GM12878 (cell line): ENCODE measurements at regions not wholly inside any gene's neighbourhood (a gene's known extent, or its start where the extent isn't known, plus 50 kb on each side); places are given as distances from the start of the nearest gene placed in this dataset.

ENCODE experiments used
- BRCA1 ChIP-seq: IDR thresholded peaks from 2 replicates; pipeline ENCODE4 v1.6.1; 2011; ENCODE audit warnings: low read depth, low read length, improper control_type of control experiment
- CEBPB ChIP-seq, 2 experiments: fragments of 150-350 bp in 1 of 2; IDR thresholded peaks; 2 replicates each; pipeline ENCODE4 v1.6.1; 2012 to 2014; ENCODE audit warnings: low read depth in 2 of 2, low read length in 2 of 2, borderline replicate concordance in 1 of 2, inconsistent platforms in 1 of 2
- GABPA ChIP-seq: IDR thresholded peaks from 2 replicates; pipeline ENCODE4 v1.6.1; 2014; ENCODE audit warnings: antibody characterized with exemption, low read depth, mild to moderate bottlenecking, inconsistent platforms
- HDGF ChIP-seq: fragments of 450-650 bp; IDR thresholded peaks from 2 replicates; pipeline ENCODE4 v1.6.1; 2016; ENCODE audit warnings: antibody characterized with exemption
- IRF4 ChIP-seq: IDR thresholded peaks from 2 replicates; pipeline ENCODE4 v1.6.1; 2011; ENCODE audit warnings: low read depth, low read length
- LARP7 ChIP-seq: fragments of 450-650 bp; IDR thresholded peaks from 2 replicates; pipeline ENCODE4 v1.6.1; 2017; ENCODE audit warnings: mild to moderate bottlenecking
- MEF2A ChIP-seq: IDR thresholded peaks from 2 replicates; pipeline ENCODE4 v1.6.1; 2011; ENCODE audit warnings: low read depth, mild to moderate bottlenecking, low read length, moderate library complexity; ENCODE audit not compliant: insufficient read depth
- MTA2 ChIP-seq: fragments of 450-650 bp; IDR thresholded peaks from 2 replicates; pipeline ENCODE4 v1.6.1; 2016; ENCODE audit warnings: low read depth, mild to moderate bottlenecking, moderate library complexity
- MTA3 ChIP-seq: IDR thresholded peaks from 2 replicates; pipeline ENCODE4 v1.6.1; 2012; ENCODE audit warnings: low read length, inconsistent platforms, borderline replicate concordance
- NRF1 ChIP-seq: conservative IDR thresholded peaks from 2 replicates; pipeline ENCODE4 v1.6.1; 2011; ENCODE audit warnings: mild to moderate bottlenecking, low read depth, low read length, improper control_type of control experiment
- POLR2A ChIP-seq: IDR thresholded peaks from 2 replicates; pipeline ENCODE4 v1.6.1; 2011; ENCODE audit warnings: low read depth, mild to moderate bottlenecking, low read length
- RCOR1 ChIP-seq: conservative IDR thresholded peaks from 2 replicates; pipeline ENCODE4 v1.6.1; 2012; ENCODE audit warnings: low read depth, low read length, improper control_type of control experiment
- SMARCA5 ChIP-seq: fragments of 450-650 bp; IDR thresholded peaks from 2 replicates; pipeline ENCODE4 v1.6.1; 2017; ENCODE audit warnings: mild to moderate bottlenecking
- ZNF24 ChIP-seq: fragments of 450-650 bp; IDR thresholded peaks from 2 replicates; pipeline ENCODE4 v1.6.1; 2017; ENCODE audit warnings: antibody characterized with exemption, mild to moderate bottlenecking
- ZNF384 ChIP-seq: IDR thresholded peaks from 2 replicates; pipeline ENCODE4 v1.6.1; 2012; ENCODE audit warnings: low read depth, mild to moderate bottlenecking, low read length, improper control_type of control experiment, borderline replicate concordance
- ZNF622 ChIP-seq: fragments of 450-650 bp; IDR thresholded peaks from 2 replicates; pipeline ENCODE4 v1.6.1; 2017; ENCODE audit warnings: mild to moderate bottlenecking, inconsistent platforms
- ZSCAN29 ChIP-seq: fragments of 450-650 bp; IDR thresholded peaks from 2 replicates; pipeline ENCODE4 v1.6.1; 2017; ENCODE audit warnings: mild to moderate bottlenecking, moderate library complexity
- TF ChIP-seq, protein P1 (sequence below): fragments of 450-650 bp; formaldehyde crosslinking; IDR thresholded peaks from 2 replicates; pipeline ENCODE4 v1.4.0; 2022; ENCODE audit warnings: mild to moderate bottlenecking, moderate library complexity
- TF ChIP-seq, protein P2 (sequence below): fragments of 450-650 bp; IDR thresholded peaks from 2 replicates; pipeline ENCODE4 v1.6.1; 2016; ENCODE audit warnings: mild to moderate bottlenecking, moderate library complexity, borderline replicate concordance
- TF ChIP-seq, protein P3 (sequence below): fragments of 450-650 bp; IDR thresholded peaks from 2 replicates; pipeline ENCODE4 v1.6.1; 2017; ENCODE audit warnings: mild to moderate bottlenecking, moderate library complexity
- TF ChIP-seq, protein P4 (sequence below): IDR thresholded peaks from 2 replicates; pipeline ENCODE4 v1.6.1; 2011; ENCODE audit warnings: borderline replicate concordance, low read depth, mild to moderate bottlenecking, moderate library complexity, mixed read lengths, low read length; ENCODE audit not compliant: insufficient read depth; ENCODE audit errors: extremely low read length

DNA sequence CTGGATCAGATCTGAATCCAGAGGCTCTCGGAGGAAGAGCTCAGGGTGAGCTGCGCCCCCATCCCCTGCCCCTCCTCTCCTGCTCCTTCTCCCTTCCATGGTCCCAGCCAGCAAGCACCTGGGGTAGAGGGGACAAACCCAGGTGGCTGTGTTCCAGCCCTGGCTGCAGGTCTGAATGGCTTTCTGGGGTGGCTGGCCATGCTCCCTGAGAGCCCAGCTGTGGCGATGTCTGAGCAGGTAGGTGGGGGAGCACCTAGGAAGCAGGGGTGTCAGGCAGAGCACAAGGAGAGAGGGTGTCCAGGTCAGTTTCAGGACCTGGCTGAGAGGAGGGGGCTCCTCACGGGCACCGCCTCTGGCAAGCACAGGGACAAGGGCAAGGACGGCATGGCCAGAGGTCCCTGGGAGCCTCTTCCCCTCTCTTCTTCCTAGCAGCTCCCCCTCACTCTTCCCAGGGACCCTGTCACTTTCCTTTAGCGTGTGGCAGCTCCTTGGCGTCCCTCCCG, 310.0 kb downstream of the SEC14L1 start (continued):
- TF ChIP-seq, protein P1, sequence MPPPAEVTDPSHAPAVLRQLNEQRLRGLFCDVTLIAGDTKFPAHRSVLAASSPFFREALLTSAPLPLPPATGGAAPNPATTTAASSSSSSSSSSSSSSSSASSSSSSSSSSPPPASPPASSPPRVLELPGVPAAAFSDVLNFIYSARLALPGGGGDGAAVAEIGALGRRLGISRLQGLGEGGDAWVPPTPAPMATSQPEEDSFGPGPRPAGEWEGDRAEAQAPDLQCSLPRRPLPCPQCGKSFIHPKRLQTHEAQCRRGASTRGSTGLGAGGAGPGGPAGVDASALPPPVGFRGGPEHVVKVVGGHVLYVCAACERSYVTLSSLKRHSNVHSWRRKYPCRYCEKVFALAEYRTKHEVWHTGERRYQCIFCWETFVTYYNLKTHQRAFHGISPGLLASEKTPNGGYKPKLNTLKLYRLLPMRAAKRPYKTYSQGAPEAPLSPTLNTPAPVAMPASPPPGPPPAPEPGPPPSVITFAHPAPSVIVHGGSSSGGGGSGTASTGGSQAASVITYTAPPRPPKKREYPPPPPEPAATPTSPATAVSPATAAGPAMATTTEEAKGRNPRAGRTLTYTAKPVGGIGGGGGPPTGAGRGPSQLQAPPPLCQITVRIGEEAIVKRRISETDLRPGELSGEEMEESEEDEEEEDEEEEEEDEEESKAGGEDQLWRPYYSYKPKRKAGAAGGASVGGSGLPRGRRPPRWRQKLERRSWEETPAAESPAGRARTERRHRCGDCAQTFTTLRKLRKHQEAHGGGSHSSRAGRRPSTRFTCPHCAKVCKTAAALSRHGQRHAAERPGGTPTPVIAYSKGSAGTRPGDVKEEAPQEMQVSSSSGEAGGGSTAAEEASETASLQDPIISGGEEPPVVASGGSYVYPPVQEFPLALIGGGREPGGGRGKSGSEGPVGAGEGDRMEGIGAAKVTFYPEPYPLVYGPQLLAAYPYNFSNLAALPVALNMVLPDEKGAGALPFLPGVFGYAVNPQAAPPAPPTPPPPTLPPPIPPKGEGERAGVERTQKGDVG (CRISPR knock-in tag): no peak
- no peak for TF ChIP-seq ZSCAN29
- peak; percentile 40; the same call in 1 of the 2 replicates for TF ChIP-seq LARP7
- no peak for TF ChIP-seq RCOR1
- no peak for TF ChIP-seq MTA2
- TF ChIP-seq MEF2A: no peak
- TF ChIP-seq, protein P2, sequence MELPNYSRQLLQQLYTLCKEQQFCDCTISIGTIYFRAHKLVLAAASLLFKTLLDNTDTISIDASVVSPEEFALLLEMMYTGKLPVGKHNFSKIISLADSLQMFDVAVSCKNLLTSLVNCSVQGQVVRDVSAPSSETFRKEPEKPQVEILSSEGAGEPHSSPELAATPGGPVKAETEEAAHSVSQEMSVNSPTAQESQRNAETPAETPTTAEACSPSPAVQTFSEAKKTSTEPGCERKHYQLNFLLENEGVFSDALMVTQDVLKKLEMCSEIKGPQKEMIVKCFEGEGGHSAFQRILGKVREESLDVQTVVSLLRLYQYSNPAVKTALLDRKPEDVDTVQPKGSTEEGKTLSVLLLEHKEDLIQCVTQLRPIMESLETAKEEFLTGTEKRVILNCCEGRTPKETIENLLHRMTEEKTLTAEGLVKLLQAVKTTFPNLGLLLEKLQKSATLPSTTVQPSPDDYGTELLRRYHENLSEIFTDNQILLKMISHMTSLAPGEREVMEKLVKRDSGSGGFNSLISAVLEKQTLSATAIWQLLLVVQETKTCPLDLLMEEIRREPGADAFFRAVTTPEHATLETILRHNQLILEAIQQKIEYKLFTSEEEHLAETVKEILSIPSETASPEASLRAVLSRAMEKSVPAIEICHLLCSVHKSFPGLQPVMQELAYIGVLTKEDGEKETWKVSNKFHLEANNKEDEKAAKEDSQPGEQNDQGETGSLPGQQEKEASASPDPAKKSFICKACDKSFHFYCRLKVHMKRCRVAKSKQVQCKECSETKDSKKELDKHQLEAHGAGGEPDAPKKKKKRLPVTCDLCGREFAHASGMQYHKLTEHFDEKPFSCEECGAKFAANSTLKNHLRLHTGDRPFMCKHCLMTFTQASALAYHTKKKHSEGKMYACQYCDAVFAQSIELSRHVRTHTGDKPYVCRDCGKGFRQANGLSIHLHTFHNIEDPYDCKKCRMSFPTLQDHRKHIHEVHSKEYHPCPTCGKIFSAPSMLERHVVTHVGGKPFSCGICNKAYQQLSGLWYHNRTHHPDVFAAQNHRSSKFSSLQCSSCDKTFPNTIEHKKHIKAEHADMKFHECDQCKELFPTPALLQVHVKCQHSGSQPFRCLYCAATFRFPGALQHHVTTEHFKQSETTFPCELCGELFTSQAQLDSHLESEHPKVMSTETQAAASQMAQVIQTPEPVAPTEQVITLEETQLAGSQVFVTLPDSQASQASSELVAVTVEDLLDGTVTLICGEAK: no peak
- TF ChIP-seq, protein P3, sequence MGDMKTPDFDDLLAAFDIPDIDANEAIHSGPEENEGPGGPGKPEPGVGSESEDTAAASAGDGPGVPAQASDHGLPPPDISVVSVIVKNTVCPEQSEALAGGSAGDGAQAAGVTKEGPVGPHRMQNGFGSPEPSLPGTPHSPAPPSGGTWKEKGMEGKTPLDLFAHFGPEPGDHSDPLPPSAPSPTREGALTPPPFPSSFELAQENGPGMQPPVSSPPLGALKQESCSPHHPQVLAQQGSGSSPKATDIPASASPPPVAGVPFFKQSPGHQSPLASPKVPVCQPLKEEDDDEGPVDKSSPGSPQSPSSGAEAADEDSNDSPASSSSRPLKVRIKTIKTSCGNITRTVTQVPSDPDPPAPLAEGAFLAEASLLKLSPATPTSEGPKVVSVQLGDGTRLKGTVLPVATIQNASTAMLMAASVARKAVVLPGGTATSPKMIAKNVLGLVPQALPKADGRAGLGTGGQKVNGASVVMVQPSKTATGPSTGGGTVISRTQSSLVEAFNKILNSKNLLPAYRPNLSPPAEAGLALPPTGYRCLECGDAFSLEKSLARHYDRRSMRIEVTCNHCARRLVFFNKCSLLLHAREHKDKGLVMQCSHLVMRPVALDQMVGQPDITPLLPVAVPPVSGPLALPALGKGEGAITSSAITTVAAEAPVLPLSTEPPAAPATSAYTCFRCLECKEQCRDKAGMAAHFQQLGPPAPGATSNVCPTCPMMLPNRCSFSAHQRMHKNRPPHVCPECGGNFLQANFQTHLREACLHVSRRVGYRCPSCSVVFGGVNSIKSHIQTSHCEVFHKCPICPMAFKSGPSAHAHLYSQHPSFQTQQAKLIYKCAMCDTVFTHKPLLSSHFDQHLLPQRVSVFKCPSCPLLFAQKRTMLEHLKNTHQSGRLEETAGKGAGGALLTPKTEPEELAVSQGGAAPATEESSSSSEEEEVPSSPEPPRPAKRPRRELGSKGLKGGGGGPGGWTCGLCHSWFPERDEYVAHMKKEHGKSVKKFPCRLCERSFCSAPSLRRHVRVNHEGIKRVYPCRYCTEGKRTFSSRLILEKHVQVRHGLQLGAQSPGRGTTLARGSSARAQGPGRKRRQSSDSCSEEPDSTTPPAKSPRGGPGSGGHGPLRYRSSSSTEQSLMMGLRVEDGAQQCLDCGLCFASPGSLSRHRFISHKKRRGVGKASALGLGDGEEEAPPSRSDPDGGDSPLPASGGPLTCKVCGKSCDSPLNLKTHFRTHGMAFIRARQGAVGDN: no peak
- no peak for TF ChIP-seq ZNF24
- TF ChIP-seq SMARCA5: 0 out of 2 replicates have a peak, but pooled peaks have one; percentile 21
- no peak for TF ChIP-seq ZNF622
- no peak for TF ChIP-seq MTA3
- TF ChIP-seq CEBPB (IDR thresholded peaks at IDR 0.05; ENCODE audit: borderline replicate concordance in 1 of 2, low read depth in 2 of 2, low read length in 2 of 2): no peak
- TF ChIP-seq, protein P4, sequence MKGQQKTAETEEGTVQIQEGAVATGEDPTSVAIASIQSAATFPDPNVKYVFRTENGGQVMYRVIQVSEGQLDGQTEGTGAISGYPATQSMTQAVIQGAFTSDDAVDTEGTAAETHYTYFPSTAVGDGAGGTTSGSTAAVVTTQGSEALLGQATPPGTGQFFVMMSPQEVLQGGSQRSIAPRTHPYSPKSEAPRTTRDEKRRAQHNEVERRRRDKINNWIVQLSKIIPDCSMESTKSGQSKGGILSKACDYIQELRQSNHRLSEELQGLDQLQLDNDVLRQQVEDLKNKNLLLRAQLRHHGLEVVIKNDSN: no peak
- no peak for TF ChIP-seq POLR2A
- no peak for TF ChIP-seq BRCA1
- no peak for TF ChIP-seq GABPA
- no peak for TF ChIP-seq ZNF384
- TF ChIP-seq HDGF: no peak
- 0 out of 2 replicates have a peak, but pooled peaks have one; percentile 2 for TF ChIP-seq IRF4
- no peak for TF ChIP-seq NRF1
